HCT116 (cell line): ENCODE measurements at regions not wholly inside any gene's neighbourhood (a gene's known extent, or its start where the extent isn't known, plus 50 kb on each side); places are given as distances from the start of the nearest gene placed in this dataset.

Source experiments
- EGR1 ChIP-seq: IDR thresholded peaks from 2 replicates; pipeline ENCODE4 v1.6.1; 2012; ENCODE audit warnings: low read depth
- EZH2 ChIP-seq: fragments of 200-600 bp; sonication (generic); IDR thresholded peaks from 2 replicates; pipeline ENCODE4 v1.6.1; 2017; ENCODE audit warnings: antibody characterized with exemption, mixed run types
- EZH2phosphoT487 ChIP-seq: fragments of 200-600 bp; IDR thresholded peaks from 2 replicates; pipeline ENCODE4 v1.6.1; 2018; ENCODE audit warnings: antibody characterized with exemption, borderline replicate concordance
- FOSL1 ChIP-seq: IDR thresholded peaks from 2 replicates; pipeline ENCODE4 v1.6.1; 2012; ENCODE audit warnings: low read depth
- POLR2A ChIP-seq: IDR thresholded peaks from 2 replicates; pipeline ENCODE4 v1.7.0; 2011; ENCODE audit warnings: borderline replicate concordance; ENCODE audit not compliant: insufficient read depth, insufficient read length; ENCODE audit errors: extremely low read depth
- POLR2AphosphoS5 ChIP-seq: IDR thresholded peaks from 2 replicates; pipeline ENCODE4 v1.6.1; 2011; ENCODE audit warnings: mild to moderate bottlenecking, low read depth, low read length, moderate library complexity
- RAD21 ChIP-seq: IDR thresholded peaks from 2 replicates; pipeline ENCODE4 v1.6.1; 2012; ENCODE audit warnings: low read depth, mild to moderate bottlenecking
- REST ChIP-seq: IDR thresholded peaks from 2 replicates; pipeline ENCODE4 v1.6.1; 2012; ENCODE audit warnings: low read depth
- ZBTB33 ChIP-seq: IDR thresholded peaks from 2 replicates; pipeline ENCODE4 v1.6.1; 2011; ENCODE audit warnings: mild to moderate bottlenecking, low read length, moderate library complexity; ENCODE audit not compliant: insufficient replicate concordance; ENCODE audit errors: extremely low read depth
- ZNF274 ChIP-seq: fragments of 200-500 bp; sonication (Bioruptor generic); IDR thresholded peaks from 2 replicates; pipeline ENCODE4 v1.6.1; 2014; ENCODE audit warnings: mild to moderate bottlenecking, low read depth, low read length, inconsistent platforms
- TF ChIP-seq, protein P1 (sequence below), 3 experiments: fragments of 200-600 bp in 1 of 3; sonication (generic) in 1 of 3; IDR thresholded peaks in 2 of 3; conservative IDR thresholded peaks in 1 of 3; 2 replicates each; pipeline ENCODE4 v1.5.1; 2012 to 2017; ENCODE audit warnings: low read depth in 2 of 3, low read length in 2 of 3, antibody characterized with exemption in 1 of 3, borderline replicate concordance in 1 of 3, control low read depth in 1 of 3, mild to moderate bottlenecking in 1 of 3, mixed read lengths in 1 of 3, mixed run types in 1 of 3, moderate library complexity in 1 of 3; ENCODE audit not compliant: insufficient read depth in 1 of 3
- TF ChIP-seq, protein P2 (sequence below): IDR thresholded peaks from 2 replicates; pipeline ENCODE4 v1.6.1; 2012
- TF ChIP-seq, protein P3 (sequence below): IDR thresholded peaks from 2 replicates; pipeline ENCODE4 v1.6.1; 2012

DNA sequence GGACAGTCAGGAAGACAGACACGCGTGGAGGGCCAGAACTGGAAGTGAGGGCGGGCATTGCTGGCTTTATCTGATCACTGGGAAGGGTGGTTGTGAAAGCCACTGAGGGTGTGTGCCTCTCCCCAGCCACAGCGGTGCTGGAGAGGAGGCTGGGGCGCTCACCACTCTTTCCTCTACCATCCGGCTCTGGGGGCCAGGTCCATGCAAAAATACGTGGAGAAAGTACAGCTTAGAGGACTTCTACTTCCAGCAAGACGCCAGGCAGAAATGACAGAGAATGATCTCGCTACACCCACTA, 148.8 kb upstream of the RPS6KA2 start:
- TF ChIP-seq, protein P1, sequence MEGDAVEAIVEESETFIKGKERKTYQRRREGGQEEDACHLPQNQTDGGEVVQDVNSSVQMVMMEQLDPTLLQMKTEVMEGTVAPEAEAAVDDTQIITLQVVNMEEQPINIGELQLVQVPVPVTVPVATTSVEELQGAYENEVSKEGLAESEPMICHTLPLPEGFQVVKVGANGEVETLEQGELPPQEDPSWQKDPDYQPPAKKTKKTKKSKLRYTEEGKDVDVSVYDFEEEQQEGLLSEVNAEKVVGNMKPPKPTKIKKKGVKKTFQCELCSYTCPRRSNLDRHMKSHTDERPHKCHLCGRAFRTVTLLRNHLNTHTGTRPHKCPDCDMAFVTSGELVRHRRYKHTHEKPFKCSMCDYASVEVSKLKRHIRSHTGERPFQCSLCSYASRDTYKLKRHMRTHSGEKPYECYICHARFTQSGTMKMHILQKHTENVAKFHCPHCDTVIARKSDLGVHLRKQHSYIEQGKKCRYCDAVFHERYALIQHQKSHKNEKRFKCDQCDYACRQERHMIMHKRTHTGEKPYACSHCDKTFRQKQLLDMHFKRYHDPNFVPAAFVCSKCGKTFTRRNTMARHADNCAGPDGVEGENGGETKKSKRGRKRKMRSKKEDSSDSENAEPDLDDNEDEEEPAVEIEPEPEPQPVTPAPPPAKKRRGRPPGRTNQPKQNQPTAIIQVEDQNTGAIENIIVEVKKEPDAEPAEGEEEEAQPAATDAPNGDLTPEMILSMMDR (IDR thresholded peaks at IDR 0.05 in 2 of 3, conservative IDR thresholded peaks at IDR 0.05 in 1 of 3; ENCODE audit: borderline replicate concordance in 1 of 3, insufficient read depth in 1 of 3, low read depth in 2 of 3, low read length in 2 of 3): no peak
- TF ChIP-seq EZH2phosphoT487: no peak
- TF ChIP-seq, protein P2, sequence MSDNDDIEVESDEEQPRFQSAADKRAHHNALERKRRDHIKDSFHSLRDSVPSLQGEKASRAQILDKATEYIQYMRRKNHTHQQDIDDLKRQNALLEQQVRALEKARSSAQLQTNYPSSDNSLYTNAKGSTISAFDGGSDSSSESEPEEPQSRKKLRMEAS: no peak
- no peak for TF ChIP-seq EZH2
- no peak for TF ChIP-seq POLR2AphosphoS5
- no peak for TF ChIP-seq POLR2A
- TF ChIP-seq FOSL1: no peak
- TF ChIP-seq EGR1: no peak
- no peak for TF ChIP-seq ZNF274
- no peak for TF ChIP-seq ZBTB33
- TF ChIP-seq REST: no peak
- TF ChIP-seq, protein P3, sequence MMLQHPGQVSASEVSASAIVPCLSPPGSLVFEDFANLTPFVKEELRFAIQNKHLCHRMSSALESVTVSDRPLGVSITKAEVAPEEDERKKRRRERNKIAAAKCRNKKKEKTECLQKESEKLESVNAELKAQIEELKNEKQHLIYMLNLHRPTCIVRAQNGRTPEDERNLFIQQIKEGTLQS: no peak
- no peak for TF ChIP-seq RAD21
